ENCODE measurements at regions not wholly inside any gene's neighbourhood (a gene's known extent, or its start where the extent isn't known, plus 50 kb on each side); places are given as distances from the start of the nearest gene placed in this dataset.

DNA sequence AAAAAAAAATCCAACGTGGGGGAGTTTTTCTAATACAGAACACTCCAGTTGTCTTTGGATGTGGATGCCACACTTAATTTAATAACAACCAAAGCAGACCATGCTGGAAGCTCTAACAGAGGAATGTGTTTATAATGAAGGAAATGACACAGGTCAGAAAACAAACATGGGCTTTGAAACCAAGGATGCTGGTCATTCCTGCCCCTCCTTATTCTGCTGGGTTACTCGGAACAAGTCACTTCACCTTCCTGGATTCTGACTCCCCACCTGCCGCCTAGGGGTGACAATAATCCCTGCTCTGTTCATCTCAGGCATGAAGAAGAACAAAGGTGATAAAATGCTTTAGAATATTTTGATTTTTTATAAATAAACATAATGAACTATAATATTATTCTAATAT lies 240.9 kb upstream of the ADAMTS9 start:
- peak; percentile 25 for TF ChIP-seq CTCF (conservative IDR thresholded peaks at IDR 0.05)
- H3K9me3 ChIP-seq (ENCODE audit: control insufficient read depth, low read length), result peaks cover 19% of the 10 kb centered on the region
- H3K36me3 ChIP-seq (ENCODE audit: control insufficient read depth, insufficient read depth, low read length), result no peaks in the 10 kb centered on the region
- Mint-ChIP-seq H3K4me1 (peaks cover 6% of the 10 kb centered on the region), H3K27me3 (ENCODE audit: insufficient read depth) (no peaks in the 10 kb centered on the region), H3K27ac (no peak overlapping the region), H3K9me3 (peaks cover 10% of the 10 kb centered on the region), H3K4me3 (no peak overlapping the region), H3K36me3 (ENCODE audit: low read depth) (no peaks in the 10 kb centered on the region)
- WGBS, 2 experiments (ENCODE audit: insufficient coverage in 1 of 2, insufficient read length in 1 of 2), result 92% methylated on average over 3 of the region's 3 CpGs; no CpG with 5 or more reads in 1 of the 2 experiments
- no peak for DNase-seq
- no peaks in the 10 kb centered on the region for H3K27me3 ChIP-seq (ENCODE audit: control insufficient read depth, insufficient read depth, low read length, poor library complexity, severe bottlenecking)
- H3K9ac ChIP-seq (ENCODE audit: extremely low read depth, low read length, poor library complexity, severe bottlenecking), result no peak overlapping the region
- no peak overlapping the region for H3K4me3 ChIP-seq (ENCODE audit: low read length)
- no peaks in the 10 kb centered on the region for H3K4me1 ChIP-seq (ENCODE audit: control insufficient read depth, insufficient read depth, low read length)
- no peak overlapping the region for H3K27ac ChIP-seq (ENCODE audit: low read depth, low read length)

DNA sequence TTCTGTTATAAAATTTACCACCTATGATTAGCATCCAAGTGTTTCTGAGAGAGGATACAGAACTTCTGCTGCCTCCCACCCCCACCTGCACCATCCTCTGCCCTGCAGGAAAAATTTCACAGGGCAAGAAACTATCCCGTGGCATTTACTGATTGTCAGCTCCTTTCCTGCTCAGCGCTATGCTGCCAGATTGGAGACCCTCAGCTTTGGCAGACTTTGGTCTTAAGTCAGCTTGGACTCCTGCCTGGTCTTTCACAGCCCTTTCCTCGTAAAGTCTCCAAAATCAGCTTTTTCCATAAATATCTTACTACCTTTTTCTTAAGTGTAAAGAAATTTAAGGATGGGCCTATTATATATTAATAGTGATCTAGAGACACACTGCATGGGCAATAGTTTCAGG lies 239.9 kb upstream of the ADAMTS9 start:
- Histone ChIP-seq H3K9ac (ENCODE audit: extremely low read depth, low read length, poor library complexity, severe bottlenecking) (no peak overlapping the region), H3K36me3 (ENCODE audit: control insufficient read depth, insufficient read depth, low read length) (no peaks in the 10 kb centered on the region), H3K9me3 (ENCODE audit: control insufficient read depth, low read length) (peaks cover 10% of the 10 kb centered on the region), H3K27ac (ENCODE audit: low read depth, low read length) (no peak overlapping the region), H3K4me3 (ENCODE audit: low read length) (no peak overlapping the region), H3K27me3 (ENCODE audit: control insufficient read depth, insufficient read depth, low read length, poor library complexity, severe bottlenecking) (no peaks in the 10 kb centered on the region), H3K4me1 (ENCODE audit: control insufficient read depth, insufficient read depth, low read length) (no peaks in the 10 kb centered on the region)
- H3K4me3 Mint-ChIP-seq, result no peak overlapping the region
- H3K27me3 Mint-ChIP-seq (ENCODE audit: insufficient read depth), result no peaks in the 10 kb centered on the region
- TF ChIP-seq CTCF (conservative IDR thresholded peaks at IDR 0.05), result no peak
- H3K27ac Mint-ChIP-seq, result no peak overlapping the region
- peaks cover 2% of the 10 kb centered on the region for H3K9me3 Mint-ChIP-seq
- peaks cover 14% of the 10 kb centered on the region for H3K4me1 Mint-ChIP-seq
- 80 to 95% methylated on average over 2 to 3 of the region's 3 CpGs for whole genome bisulfite sequencing, 2 experiments (ENCODE audit: insufficient coverage in 1 of 2, insufficient read length in 1 of 2)
- no peaks in the 10 kb centered on the region for H3K36me3 Mint-ChIP-seq (ENCODE audit: low read depth)
- DNase-seq, result no peak

DNA sequence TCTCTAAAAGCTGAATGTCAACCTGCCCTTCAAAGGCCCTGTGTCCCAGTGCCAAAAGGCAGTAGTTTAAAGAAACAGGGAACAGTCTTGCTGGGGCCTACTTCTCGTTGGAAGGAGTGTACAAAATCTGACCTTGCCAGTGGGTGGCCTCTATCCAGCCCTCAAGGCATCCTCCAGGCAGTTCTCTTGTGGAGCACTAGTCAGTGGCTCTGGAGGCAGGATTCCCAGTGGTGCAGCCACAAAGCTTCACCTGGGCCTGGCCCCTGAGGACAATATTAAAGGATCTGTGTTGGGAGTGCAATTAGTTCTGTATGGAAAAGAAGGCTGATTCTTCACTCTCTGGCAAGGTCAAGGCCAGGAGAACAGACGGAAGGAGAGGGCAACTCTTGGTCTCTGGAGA lies 237.8 kb upstream of the ADAMTS9 start:
- 56 to 75% methylated on average over 1 to 2 of the region's 2 CpGs for WGBS, 2 experiments (ENCODE audit: insufficient coverage in 1 of 2, insufficient read length in 1 of 2)
- no peak overlapping the region for H3K9ac ChIP-seq (ENCODE audit: extremely low read depth, low read length, poor library complexity, severe bottlenecking)
- Mint-ChIP-seq H3K36me3 (ENCODE audit: low read depth) (no peaks in the 10 kb centered on the region), H3K27ac (no peak overlapping the region), H3K27me3 (ENCODE audit: insufficient read depth) (no peaks in the 10 kb centered on the region), H3K4me1 (peaks cover 14% of the 10 kb centered on the region), H3K9me3 (no peaks in the 10 kb centered on the region), H3K4me3 (no peak overlapping the region)
- no peaks in the 10 kb centered on the region for H3K27me3 ChIP-seq (ENCODE audit: control insufficient read depth, insufficient read depth, low read length, poor library complexity, severe bottlenecking)
- H3K9me3 ChIP-seq (ENCODE audit: control insufficient read depth, low read length), result no peaks in the 10 kb centered on the region
- H3K4me3 ChIP-seq (ENCODE audit: low read length), result no peak overlapping the region
- H3K36me3 ChIP-seq (ENCODE audit: control insufficient read depth, insufficient read depth, low read length), result no peaks in the 10 kb centered on the region
- no peaks in the 10 kb centered on the region for H3K4me1 ChIP-seq (ENCODE audit: control insufficient read depth, insufficient read depth, low read length)
- no peak overlapping the region for H3K27ac ChIP-seq (ENCODE audit: low read depth, low read length)
- TF ChIP-seq CTCF (conservative IDR thresholded peaks at IDR 0.05), result no peak
- no peak for DNase-seq

All from endodermal cell (in vitro differentiated cells).